GM04503 (cell line): ENCODE measurements at regions not wholly inside any gene's neighbourhood (a gene's known extent, or its start where the extent isn't known, plus 50 kb on each side); places are given as distances from the start of the nearest gene placed in this dataset.

ENCODE experiments used
- DNase-seq: peaks from one replicate; pipeline ENCODE4 v3.0.0-alpha.2; 2012; ENCODE audit warnings: low read depth

DNA sequence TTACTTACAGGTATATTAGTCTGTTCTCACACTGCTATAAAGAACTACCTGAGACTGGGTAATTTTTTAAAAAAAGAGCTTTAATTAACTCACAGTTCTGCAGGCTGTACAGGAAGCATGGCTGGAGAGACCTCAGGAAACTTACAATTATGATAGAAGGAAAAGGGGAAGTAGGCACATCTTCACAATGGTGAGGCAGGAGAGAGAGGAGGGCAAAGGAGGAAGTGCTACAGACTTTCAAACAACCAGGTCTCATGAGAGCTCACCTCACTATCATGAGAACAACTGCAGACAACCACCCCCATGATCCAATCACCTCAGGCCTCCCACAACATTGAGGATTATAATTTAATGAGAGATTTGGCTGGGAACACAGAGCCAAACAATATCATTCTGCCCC, 511.7 kb downstream of the SLITRK6 start:
- DNase-seq: no peak

DNA sequence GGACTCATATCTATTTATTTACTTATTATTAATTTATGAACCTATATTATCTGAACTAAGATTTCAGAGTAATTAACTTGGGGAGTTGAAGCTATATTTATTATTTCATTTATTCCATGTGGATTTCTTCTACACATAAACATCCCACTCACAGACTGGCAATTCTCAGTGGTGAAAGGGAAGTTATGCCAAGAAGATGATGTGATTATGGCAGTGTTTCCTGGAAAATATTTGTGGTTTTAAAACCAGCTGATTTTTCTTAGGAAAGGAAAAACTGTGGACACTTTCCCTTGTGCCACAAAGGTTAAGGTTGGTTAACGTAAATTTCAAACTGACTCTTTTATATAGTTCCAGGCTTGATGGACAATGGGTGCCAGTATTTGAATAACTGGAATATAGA, 513.1 kb downstream of the SLITRK6 start:
- no peak for DNase-seq

DNA sequence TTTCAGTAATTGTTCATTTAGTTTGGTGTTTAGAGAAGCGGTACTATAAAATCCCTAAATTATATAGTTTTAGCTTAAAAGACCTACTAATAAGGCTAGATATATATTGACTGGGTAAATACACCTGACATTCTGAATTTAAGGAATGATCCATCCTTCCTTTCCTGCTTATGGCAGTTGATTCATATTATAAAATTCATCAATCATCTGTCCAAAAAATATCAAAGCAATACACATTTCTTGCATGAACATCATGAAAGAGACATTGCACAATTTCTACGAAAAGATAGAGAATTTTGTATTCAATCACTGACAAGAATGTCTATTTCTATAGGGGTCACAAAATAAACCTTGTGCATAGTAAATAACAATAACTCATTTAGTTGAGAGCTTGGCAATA, 514.9 kb downstream of the SLITRK6 start:
- no peak for DNase-seq

DNA sequence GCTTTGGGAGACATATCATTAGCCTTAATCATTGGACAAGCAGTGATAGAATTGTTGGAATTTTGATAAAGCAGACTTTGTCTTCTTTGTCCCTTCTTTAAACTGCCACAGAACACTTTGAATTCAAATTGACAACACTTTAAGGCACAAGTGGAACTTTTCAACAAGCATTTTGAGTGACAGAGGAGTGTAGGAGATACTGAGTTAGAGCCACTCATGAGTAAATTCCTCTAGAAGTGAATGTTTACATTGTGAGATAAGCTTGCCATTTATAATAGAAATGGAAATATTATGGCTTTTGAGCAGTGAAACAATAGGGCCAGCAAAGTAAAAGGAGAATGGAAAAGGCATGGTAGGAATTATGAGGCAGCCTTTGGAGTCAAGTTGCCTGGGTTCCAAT, 515.8 kb downstream of the SLITRK6 start:
- no peak for DNase-seq

DNA sequence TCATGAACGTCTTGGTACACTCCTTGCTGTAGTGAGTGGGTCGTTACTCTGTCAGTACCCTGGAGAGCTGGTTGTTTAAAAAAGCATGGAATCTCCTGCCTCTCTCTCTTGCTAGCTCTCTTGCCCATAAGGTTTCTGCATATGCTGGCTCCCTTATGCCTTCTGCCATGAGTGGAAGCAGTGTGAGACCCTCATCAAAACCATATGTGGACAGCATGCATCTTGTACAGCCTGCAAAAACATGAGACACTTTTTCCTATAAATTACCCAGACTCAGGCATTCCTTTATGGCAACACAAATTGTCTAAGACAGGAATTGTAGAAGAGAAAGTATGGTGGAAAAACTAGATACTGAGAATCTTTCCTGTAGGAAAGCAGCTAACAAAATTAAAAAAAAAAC, 516.3 kb downstream of the SLITRK6 start:
- DNase-seq: no peak

DNA sequence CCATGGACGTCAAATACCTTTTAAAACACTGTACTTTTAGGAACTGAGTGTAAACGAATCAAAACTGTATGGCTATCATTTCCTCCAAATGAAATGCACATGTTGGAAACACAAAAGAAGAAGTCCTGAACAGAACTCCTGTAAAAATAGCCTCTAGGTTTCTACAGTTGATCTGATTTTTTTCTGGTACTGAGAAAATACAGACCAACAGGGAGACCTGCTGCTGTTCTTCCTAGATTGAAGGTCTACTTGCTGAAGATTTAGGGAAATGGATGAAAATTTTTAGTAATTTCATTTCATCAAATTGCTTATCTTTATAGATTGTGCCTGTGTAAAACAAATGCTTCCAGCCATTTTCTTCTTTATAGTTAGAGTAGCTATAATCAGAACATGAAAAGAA, 520.4 kb downstream of the SLITRK6 start:
- no peak for DNase-seq

DNA sequence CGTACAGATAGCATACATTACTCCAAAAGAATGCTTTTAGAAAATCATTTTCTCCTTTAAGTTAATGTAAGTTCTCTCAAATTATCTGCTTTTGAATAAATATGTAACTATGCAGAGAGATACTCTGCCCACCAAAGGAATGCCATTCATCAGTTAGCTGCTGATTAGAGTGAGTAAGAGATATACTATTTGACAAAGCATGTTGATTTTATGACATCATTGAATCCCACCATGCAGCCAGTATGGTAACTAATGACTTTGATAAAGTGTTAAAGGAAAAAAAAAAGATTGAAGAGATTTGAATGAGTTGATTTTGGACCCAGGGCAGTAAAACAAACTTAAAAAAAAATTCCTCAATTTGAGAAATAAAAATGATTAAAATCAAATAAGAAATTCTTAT, 521.5 kb downstream of the SLITRK6 start:
- no peak for DNase-seq

DNA sequence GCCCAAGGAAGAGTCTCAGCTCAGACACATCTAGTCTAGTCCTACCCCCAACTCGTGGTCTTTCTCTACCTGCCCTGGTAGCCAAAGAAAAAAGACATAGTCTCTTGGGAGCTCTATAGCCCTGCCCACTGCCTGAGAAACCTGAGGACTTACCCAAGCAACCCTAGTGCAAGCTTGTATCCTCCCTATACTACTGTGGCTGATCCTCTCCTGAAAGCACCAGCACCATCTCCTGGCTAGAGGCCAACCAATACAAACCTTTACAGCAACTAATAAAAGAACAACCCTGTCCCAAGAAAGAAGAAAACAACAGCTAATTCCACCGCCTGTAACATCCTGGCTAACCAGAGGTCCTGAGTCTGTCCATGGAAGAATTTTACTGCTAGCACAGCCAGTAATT, 532.4 kb downstream of the SLITRK6 start:
- DNase-seq: no peak

DNA sequence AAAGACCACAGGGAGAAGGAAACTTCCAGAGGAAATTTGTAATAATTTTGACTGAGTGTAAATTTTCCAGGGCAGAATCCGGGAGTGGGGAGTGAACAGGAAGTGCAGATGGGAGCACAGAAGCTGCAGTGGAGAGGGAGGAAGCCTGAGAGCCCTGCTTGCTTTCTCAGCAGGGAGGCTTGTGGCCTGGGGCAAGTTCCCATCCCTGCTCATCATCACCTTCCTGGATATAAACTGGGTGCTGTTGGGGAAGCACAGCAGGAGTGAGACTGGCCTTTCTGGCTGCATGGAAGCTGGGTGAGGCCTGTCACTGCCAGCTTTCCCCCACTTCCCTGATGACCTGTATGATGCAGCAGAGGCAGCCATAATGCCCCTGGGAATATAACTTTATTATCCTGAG, 532.9 kb downstream of the SLITRK6 start:
- no peak for DNase-seq

DNA sequence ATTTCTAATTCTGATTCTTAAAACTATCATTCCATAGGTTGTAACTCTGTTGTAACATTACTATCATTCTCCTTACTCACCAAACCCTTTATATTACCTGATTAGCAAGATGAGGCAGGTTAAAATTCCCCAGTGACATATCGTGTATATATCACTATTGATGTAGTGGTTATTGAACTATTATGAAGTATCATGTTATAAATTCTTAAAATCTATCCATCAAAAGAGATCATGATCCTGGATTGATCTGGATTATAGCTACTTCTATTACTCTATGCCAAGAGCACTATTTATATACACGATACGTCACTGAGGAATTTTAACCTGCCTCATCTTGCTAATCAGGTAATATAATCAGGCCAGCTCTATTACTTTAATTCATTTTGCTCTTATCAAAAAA, 533.9 kb downstream of the SLITRK6 start:
- no peak for DNase-seq

DNA sequence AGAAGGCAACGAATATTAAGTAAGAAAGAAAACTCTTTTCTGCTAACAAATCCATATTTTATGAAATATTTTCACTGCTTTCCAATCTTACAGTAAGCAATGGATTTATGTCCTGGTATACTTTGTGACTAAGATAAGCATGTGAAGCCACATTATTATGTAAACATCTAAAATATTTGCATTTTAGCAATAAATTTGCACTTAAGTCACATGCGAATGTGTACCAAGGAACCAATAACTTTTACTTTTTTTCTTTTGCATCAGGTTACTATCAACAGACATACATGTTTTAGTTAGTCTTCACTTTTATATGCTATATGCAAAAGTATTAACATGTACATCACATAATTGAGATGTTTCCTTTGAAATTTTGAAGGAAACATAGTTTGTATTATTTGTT, 536.7 kb downstream of the SLITRK6 start:
- DNase-seq: no peak

DNA sequence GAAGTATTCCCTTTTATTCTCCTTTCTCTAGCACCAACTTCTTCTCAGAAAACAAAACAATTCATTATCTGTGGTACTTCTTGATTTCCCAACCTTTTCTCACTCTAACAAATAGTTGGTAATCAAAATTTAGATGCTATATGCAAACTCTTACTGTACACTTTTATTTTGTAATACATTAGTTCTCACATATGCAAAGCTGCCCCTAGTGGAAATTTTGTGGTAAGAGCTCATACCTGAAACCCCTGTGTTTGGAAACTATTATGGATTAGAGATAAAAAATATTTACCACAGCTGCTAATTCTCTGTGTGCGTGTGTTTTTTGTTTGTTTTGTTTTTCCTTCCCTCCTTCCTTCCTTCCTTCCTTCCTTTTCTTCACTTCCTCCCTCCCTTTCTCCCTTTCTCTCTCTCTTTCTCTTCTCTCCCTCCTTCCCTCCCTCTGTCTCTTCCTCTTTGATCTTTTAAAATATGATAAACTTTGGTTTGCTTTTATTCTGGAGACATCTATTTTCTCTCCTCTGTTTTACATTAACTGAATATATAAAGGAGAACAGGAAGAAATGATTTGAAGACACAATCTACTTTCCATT, 537.4 kb downstream of the SLITRK6 start:
- no peak for DNase-seq

DNA sequence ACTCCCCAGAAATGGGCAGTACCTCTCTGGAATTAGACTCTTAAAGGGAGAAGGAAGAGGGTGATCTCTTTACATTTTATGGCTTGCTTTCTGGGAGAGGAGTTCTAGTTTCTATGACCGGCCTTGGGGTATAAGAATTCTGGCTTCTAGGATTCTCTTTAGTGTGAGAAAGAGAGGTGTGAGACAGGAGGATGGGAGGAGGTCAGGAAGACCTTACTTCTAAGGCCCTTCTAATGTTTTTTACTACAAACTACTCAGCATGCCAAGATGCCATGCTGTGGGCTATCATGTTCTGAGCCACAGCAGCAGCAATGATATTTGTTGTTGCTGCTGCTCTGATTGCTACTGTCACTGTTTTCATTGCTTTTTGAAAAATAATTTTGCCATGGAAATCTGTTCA, 538.3 kb downstream of the SLITRK6 start:
- no peak for DNase-seq

DNA sequence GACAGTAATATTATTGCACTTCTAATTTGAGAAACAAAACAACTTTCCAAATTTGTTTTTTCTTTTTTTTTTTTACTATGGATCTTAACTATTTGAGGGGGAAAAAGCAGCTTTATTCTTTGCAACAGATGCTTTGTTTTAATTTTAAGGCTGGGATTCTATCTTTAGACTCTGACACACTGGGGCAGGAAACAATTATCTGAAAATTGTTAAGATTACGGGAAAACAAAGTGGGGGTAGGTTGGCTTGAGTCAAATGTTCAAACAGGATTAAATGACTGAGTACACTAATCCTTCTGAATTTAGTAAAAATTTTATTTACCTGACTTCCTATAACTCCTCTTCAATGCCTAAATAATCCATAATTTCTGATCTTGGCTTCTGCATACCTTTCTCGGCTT, 543.2 kb downstream of the SLITRK6 start:
- no peak for DNase-seq

DNA sequence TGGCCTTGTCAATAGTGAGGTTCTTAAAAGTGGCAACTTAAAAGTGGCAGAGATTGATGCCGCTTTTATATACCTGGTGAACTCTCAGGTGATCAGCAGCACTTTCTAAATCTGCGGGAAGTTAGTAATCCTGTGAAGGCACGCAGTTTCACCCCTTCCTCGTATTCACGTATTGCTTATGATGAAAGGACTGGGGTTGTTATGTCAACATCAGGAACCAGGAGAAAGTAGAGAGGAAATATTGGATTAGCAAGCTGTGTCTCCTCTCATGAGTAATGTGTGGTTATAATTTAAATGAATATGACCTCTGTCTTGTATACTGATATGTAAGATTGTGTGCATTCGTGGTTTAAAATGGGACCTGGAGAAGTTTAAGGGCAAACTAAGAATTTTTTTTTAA, 544.6 kb downstream of the SLITRK6 start:
- DNase-seq: no peak

DNA sequence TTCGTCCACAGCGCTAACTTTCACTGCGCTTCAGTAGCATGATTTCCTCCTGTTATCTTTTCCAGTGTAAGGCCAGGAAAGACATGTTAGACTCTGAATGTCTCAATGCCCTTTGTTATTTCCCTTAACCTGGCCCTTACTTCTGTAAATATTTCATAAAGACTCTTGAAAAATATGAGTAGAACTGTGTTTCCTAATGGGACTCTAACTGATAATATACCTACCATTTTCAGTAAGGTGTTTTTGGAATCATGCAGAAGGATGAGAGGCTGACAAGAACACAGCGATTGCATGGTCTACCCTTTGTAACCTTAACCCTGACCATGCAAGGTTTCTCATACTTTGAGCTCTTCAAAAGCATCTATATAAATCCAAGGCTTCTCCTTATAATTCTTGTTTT, 550.1 kb downstream of the SLITRK6 start:
- DNase-seq: no peak

DNA sequence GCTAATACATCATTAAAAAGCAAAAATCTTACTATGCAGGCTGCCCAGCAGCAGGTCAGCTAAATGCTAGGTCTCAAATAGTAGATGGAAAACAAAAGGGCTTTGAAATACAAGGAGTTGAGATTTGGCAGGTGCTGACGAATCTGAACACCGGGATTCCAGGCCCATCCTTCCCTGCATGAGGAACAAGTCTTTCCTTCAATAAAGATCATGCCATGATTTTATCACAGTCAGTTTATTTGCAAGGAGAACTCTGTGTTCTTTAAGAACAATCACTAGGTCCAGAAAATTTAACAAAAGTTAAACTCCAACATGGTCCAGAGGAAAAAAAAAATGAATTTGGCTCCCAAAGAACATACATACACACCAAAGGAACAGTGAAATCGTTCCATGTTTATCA, 551.4 kb downstream of the SLITRK6 start:
- no peak for DNase-seq

DNA sequence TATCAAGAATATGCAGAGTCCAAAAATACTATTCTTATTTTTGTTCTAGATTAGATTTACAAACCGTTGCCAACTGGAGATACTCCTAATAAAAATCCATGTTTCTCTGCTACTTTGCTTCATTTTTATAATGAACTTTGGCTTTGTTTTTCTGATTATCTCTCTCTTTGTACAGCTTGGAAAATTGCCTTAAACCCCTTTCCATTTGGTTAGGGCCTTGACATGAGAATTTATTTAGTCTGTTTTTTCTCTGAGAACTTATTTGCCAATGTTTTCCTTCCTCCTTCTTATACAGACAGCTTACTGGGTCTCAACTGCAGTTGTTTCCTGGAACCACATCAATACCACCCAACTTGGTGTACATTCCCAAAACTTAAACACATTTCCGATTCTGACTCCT, 555.4 kb downstream of the SLITRK6 start:
- no peak for DNase-seq

DNA sequence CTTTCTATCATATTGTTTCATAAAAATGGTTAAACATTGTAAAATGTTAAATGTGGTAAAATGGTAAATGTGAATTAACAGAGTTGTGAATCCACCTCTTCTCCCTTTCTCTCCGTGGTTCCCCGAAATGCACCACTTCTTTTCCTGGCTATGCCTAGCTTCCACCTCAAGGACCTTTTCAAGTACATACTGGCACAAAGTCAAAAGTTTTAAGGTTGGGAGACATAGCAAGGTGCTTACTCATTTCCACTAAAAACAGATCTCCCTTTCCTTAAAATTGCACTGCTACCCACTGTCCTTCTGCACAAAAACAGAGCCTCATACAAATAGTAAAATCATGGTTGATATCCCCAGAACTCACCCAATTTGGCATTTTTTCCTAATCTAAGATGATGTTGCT, 558.2 kb downstream of the SLITRK6 start:
- DNase-seq: no peak

DNA sequence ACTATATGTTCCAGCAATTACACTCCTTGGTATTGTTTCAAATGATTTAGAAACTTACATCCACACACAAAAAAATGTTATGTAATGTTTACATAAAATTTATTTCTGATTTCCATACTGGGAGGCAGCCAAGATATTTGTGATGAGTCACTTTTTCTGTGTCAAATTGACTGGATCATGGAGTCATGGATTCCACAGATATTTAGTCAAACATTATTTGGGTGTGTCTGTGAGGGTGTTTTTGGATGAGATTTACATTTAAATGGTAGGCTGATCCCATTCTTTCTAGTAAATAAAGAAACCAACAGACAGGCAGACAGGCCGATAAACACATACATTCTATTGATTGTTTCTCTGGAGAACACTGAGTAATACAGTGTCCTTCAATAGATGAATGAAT, 562.8 kb downstream of the SLITRK6 start:
- DNase-seq: no peak

DNA sequence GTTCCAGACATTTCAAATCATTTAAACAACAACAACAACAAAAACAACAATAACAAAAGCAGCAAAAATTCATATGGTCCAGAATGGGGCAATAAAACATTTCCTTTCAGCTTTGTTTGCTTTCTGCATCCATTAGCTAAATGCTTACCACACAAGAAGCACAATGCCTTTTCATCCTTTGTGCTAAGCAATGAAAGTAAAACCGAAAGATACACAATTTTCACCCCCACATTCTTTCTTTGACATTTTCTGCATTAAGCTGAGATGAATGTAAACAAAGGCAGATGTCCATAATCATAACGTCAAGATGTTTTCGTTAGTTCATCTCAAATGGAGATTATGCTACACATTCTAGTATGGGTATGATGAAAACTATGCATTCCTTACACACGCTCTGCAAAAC, 568.5 kb downstream of the SLITRK6 start:
- no peak for DNase-seq

DNA sequence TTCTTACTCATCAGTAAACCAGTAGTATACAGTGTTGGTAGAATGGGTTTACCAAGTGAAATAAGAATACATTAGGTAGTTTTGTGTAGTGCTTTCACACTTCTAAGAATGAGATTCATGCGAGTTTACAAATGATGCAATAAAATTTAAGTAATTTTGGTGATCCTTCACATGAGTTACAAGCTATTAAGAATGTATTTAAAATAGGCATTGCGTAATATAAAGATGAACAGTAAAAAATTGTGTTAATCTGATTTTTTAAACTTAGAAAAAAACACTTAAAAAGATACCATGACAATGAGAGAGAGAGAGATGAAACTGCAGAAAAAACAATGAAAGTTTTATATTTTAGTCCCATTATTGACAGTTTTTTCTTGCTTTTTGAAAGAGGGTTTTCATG, 570.5 kb downstream of the SLITRK6 start:
- DNase-seq: no peak

DNA sequence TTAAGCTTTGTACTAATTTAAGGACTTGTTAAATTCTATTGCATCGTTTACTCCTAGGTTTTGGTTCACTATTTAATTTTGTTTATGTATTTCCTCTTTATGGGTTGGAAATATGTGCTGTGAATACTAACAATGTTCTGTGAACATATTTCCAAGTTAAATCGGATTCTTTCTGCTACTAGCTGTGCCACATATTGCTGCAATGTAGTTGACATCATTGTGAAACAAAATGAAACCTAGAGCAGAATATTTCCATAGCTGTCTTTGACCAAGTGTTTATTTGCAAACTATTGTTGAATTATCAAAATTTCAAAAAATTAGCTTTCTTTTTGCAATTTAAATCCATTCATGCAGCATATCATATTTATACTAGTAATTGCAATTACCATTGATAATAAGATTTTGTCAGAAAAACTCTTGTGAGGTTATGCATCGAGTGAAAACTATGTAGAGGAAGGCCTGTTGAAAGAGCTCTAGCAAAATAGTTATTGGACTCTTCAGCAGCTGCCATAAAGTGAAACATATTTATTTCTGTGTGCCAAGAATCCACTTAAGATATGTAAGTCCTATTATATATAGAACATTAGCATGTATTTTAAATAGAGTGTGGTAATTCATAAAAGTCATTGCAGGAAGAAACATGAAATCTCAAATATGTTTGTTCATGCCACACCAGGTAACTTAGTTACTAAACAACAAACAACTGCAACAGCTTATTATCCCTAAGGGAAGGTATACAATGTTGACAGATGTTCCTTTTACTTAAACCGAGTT, 575.1 kb downstream of the SLITRK6 start:
- no peak for DNase-seq

DNA sequence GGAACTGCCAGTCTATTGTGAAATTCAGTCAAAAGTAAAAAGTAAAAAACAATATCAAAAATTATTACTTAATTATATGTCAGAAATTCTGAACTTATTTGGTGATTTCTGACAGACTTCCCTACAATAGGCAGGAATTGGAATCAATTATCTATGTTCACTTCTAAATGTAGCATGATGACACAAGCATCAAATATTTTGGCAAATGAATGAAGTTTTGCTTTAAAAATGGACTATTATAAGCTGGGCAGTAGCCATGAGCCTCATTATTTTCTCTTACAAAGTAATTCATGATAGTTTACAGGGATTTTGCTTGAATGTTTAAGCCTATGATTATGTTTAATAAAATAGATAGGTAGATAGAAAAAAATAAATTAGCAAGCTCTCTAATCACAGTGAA, 582.6 kb downstream of the SLITRK6 start:
- DNase-seq: no peak
